ENCODE measurements at regions not wholly inside any gene's neighbourhood (a gene's known extent, or its start where the extent isn't known, plus 50 kb on each side); places are given as distances from the start of the nearest gene placed in this dataset.
"Not testable (repeated sequence)": the region's sequence is repeated elsewhere in the genome, so short reads cannot be mapped to it uniquely, and the experiment has no call there.

DNA sequence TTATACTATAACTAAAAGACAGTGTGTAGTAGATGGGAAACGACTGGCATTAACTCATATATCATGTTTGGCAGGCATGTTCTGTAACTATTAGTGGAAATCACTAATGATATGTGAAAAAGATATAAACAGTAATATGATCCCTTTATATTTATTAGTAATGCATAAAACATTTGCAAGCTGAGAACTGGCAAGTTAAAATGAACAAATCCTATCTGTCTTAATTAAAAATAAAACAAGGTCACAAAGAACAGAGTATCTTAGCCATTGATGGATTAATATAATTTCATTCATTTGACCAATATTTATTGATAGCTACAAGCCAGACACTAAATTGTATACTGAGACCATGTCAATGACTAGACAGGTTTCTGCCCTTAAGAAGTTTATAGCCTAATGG, 154.5 kb downstream of the CRPPA start:
- DNase-seq (ENCODE audit: low spot score), result no peak

DNA sequence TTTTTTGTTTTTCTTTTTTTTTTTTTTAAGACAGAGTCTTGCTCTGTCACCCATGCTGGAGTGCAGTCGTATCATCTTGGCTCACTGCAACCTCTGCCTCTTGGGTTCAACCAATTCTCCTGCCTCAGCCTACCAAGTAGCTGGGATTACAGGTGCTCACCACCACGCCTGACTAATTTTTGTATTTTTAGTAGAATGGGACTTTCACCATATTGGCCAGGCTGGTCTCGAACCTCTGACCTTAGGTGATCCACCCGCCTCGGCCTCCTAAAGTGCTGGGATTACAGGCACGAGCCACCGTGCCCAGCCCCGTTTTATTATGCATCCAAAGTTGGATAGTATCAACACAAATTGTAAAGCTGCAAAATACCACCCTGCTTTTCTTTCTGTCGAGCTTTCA, 154.9 kb downstream of the CRPPA start:
- DNase-seq (ENCODE audit: low spot score), result not testable (repeated sequence)

DNA sequence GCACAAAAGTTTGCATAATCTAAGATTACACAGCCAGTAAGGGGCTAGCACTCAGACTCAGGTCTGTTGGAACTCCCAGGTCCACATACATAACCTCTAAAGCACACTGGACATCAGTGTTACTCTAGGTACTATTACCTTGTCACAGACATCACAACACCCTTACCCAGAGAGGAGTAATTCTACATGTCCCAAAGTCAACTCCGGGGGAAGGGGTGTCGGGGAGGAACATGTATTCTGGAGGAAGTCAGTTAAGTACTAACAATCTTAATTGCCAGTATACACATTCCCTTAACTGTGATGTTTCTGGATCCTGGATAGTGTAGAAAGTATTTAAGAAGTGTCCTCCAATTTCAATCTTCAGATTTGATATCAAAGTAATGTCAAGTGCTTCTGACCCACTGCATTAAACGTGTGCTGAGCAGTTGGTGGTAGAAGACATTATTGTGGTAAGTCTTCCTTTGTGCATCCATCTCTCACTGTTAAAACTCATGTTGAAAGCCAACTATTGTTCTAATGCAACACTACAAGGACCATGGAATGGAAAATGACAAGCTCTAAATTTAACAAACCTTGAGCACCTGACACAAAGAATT, 155.4 kb downstream of the CRPPA start:
- no peak for DNase-seq (ENCODE audit: low spot score)

- no peak for DNase-seq (ENCODE audit: low spot score)
These were observed 156.2 kb downstream of the CRPPA start for GRCh38 chr7:16264823-16265804.

GRCh38 chr7:16264036-16264819, 157.1 kb downstream of the CRPPA start:
- DNase-seq (ENCODE audit: low spot score), result no peak

DNA sequence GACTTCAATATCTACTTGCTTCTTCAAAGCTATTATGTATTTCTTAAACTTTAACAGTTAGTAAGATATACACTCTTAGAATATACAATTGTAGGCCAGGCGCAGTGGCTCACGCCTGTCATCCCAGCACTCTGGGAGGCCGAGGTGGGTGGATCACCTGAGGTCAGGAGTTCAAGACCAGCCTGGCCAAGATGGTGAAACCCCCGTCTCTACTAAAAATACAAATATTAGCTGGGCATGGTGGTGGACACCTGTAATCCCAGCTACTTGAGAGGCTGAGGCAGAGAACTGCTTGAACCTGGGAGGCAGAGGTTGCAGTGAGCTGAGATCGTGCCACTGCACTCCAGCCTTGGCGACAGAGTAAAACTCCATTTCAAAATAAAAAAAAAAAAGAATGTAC, 158.0 kb downstream of the CRPPA start:
- DNase-seq (ENCODE audit: low spot score), result not testable (repeated sequence)

GRCh38 chr7:16261654-16262053, 159.7 kb downstream of the CRPPA start:
- no peak for DNase-seq (ENCODE audit: low spot score)

DNA sequence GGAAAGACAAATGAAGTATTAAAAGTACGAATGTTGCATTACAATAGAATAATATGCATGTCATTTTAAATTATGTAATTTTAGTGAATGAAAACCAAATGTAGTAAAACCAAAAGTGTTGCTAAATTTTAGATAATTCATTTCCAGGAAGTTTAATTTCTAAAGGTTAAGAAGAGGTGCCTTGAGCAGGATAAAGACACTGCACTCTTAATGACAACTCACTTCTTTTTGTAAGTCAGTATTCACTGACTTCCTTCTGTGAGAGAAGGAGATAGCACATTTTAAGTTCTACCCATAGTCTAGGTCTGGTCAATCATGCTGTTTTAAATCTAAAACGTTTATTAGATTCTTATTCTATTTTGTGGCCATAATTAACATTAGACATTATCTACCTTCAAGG, 160.2 kb downstream of the CRPPA start:
- DNase-seq (ENCODE audit: low spot score), result no peak

GRCh38 chr7:16260236-16260728, 161.1 kb downstream of the CRPPA start:
- DNase-seq (ENCODE audit: low spot score), result no peak

- DNase-seq (ENCODE audit: low spot score), result not testable (repeated sequence)
These were observed 164.9 kb downstream of the CRPPA start for GRCh38 chr7:16256419-16256818.

DNA sequence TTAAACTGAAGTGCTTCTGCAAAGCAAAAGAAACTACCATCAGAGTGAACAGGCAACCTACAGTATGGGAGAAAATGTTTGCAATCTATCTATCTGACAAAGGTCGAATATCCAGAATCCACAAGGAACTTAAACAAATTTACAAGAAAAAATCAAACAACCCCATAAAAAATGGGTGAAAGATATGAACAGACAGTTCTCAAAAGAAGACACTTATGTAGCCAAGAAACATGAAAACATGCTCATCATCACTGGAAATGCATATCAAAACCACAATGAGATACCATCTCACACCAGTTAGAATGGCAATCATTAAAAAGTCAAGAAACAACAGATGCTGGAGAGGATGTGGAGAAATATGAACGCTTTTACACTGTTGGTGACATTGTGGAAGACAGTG, 165.4 kb downstream of the CRPPA start:
- not testable (repeated sequence) for DNase-seq (ENCODE audit: low spot score)

DNA sequence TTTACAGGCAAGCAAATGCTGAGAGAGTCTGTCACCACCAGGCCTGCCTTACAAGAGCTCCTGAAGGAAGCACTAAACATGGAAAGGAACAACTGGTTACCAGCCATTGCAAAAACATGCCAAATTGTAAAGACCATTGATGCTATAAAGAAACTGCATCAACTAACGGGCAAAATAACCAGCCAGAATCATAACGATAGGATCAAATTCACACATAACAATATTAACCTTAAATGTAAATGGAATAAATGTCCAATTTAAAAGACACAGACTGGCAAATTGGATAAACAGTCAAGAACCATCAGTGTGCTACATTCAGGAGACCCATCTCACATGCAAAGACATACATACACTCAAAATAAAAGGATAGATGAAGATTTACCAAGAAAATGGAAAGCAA, 170.7 kb downstream of the CRPPA start:
- DNase-seq (ENCODE audit: low spot score), result not testable (repeated sequence)

DNA sequence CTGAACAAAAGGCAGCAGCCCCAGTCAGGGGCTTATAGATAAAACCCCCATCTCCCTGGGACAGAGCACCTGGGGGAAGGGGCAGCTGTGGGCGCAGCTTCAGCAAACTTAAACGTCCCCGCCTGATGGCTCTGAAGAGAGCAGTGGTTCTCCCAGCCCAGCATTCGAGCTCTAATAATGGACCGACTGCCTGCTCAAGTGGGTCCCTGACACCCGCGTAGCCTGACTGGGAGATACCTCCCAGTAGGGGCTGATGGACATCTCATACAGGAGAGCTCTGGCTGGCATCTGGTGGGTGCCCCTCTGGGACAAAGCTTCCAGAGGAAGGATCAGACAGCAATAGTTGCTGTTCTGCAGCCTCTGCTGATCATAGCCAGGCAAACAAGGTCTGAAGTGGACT, 172.1 kb downstream of the CRPPA start:
- DNase-seq (ENCODE audit: low spot score), result not testable (repeated sequence)

DNA sequence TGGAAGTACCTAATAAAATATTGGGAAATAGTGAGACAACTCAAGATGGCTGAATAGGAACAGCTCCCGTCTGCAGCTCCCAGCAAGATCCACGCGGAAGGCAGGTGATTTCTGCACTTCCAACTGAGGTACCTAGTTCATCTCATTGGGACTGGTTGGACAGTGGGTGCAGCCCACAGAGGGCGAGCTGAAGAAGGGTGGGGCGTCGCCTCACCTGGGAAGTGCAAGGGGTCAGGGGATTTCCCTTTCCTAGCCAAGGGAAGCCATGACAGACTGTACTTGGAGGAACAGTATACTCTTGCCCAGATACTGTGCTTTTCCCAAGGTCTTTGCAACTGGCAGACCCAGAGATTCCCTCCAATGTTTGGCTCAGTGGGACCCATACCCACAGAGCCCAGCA, 172.8 kb downstream of the CRPPA start:
- DNase-seq (ENCODE audit: low spot score), result not testable (repeated sequence)

DNA sequence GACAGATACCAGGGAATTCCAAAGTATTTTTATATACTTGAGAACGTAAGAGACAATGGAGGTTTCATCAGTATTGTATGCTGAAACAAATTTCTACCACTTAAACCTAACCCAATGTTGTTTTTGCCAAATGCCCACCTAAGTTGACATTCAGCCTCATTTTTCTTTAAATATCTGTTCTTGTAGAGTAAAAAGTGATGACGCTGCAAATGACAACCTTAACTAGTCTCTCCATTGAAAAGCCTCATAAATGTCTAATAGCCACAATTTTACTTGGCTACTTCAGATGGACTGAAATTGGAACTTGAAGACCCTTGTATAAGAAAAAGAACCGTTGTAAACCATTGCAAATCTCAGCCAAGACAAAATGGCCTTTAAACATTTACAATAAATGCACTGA, 176.9 kb downstream of the CRPPA start:
- DNase-seq (ENCODE audit: low spot score), result no peak

- DNase-seq (ENCODE audit: low spot score), result no peak
These were observed 178.4 kb downstream of the CRPPA start for GRCh38 chr7:16242920-16243319.

DNA sequence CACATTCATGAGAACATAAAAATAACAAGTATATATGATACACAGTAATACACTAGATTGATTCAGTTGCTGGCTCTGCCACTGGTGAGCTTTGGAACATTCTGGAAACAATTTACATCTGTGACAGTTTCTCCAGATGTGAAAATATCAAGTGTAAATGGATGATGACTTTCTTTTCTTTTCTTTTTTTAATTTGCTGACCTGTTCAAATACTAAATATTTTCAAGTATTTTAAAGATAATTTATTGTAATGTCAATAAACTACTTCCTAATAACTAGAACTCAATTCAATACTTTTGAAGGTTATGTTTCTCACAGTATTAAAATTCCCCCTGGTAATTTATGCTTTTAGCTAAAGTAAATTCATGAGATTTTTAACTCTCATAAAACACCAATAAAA, 180.3 kb downstream of the CRPPA start:
- DNase-seq (ENCODE audit: low spot score), result no peak

- no peak for DNase-seq (ENCODE audit: low spot score)
These were observed 185.0 kb downstream of the CRPPA start for GRCh38 chr7:16236381-16236780.

DNA sequence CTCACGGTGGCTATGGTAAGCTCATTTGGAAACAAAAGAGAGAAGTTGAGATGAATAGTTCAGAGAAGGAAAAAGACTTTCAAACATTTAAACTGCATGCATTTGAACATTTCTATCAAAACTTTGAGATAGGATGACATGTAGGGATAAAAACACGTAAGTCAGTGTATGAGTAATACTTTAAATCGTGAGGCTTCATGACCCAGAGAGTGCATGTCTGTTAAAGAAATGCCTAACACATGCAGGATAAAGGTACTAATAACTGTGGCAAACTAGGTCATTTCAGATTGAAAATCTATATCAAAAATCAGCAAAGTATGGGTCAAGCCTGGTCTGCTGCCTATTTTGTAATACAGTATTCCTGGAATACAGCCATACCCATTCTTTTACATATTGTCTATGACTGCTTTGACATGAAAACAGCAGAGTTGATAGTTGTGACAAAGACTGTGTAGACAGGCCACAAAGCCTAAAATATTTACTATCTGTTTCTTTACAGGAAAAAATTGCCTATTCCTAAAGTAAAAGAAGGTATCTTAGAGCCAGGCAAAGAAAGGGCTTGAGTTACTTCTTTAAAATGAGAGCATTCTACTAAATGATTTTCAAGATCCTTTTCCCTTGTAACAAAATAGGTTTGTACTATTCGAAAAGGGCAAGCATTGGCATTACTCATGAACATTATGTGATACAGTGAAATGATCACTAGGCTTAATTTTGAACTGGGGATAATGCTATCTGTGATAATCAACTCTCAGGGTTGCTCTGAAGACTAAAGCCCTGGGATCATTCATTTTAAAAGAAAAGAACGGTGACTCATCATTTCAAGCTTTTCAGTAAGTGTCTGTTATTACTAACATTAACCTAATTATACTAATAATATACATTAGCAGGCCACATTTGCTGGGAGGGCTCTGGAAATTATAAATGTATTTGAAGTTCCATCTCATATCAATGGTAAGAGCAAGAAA, 185.9 kb downstream of the CRPPA start:
- DNase-seq (ENCODE audit: low spot score), result no peak

DNA sequence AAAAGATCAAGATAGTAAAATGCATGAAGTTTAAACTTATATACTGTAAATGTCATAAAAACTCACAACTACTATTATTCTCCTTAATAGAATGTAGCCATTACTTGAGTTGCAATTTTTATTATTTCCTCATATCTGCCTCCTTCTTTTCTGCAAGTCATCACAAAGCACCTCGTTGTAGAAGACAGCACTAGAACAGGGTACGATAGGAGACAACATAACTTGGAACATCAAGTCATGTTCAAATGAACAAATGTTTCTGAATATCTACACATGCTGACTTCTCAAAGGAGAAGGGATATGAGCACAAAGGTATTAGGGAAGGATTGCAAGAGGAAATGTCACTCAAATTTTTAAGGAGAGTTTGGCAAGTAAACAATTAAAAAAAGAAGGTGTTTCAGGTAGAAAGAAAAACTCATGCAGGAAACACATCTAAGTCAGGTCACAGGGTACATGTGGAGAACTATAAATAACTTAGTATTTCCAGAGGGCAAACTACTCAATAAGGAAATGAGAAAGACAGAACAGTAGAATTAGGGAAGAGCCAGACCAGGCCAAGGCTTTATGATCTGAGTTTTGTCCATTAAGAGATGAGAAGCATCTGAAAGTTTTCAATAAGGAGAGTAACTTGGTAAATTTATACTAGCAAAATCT, 186.7 kb downstream of the CRPPA start:
- no peak for DNase-seq (ENCODE audit: low spot score)

- DNase-seq (ENCODE audit: low spot score), result no peak
These were observed 187.8 kb downstream of the CRPPA start for GRCh38 chr7:16233517-16233916.

All from cerebellar cortex (tissue), 1 donor.